GM12878 (cell line): ENCODE measurements at regions not wholly inside any gene's neighbourhood (a gene's known extent, or its start where the extent isn't known, plus 50 kb on each side); places are given as distances from the start of the nearest gene placed in this dataset.

Source experiments
- ATAC-seq: fragments of 200-7000 bp; cut with Tn5 transposase; 3 replicates; pipeline ENCODE4 v1.9.1; 2020; ENCODE audit warnings: mild to moderate bottlenecking, moderate library complexity
- BruUV-seq: library from RNA; stranded (reverse); fragments of 400-500 nt; replicated peaks from 2 replicates; lab custom pipeline; 2021; lab: Mats Ljungman, UMichigan
- CTCF ChIA-PET: fragments of 300-600 bp; sonication (Branson Sonifier 250); formaldehyde crosslinking; extraction: SDS; loops from one replicate; lab custom pipeline; 2021; ENCODE audit warnings: inconsistent platforms; lab: Yijun Ruan, JAX
- POLR2A ChIA-PET: fragments of 350-600 bp; formaldehyde crosslinking; extraction: SDS; loops from one replicate; lab custom pipeline; 2021; ENCODE audit warnings: inconsistent platforms; lab: Charles Lee
- RAD21 ChIA-PET: fragments of 300-600 bp; sonication (Branson Sonifier 250); formaldehyde crosslinking; loops from one replicate; lab custom pipeline; 2023; ENCODE audit warnings: antibody characterized with exemption; ENCODE audit not compliant: unreplicated experiment; lab: Charles Lee
- SMC1A ChIA-PET: fragments of 300-600 bp; sonication (Branson Sonifier 250); formaldehyde crosslinking; loops from one replicate; lab custom pipeline; 2023; ENCODE audit not compliant: unreplicated experiment, uncharacterized antibody; lab: Charles Lee
- DNase-seq: peaks from one replicate; pipeline ENCODE4 v3.0.0-alpha.2; 2011; ENCODE audit warnings: low read depth, low spot score
- FAIRE-seq: peaks from 3 replicates; lab custom pipeline; 2011; peaks lifted over from hg19 to GRCh38; lab: Jason Lieb, UNC
- H2AFZ ChIP-seq: 2 replicates; pipeline ENCODE4 v1.6.0; 2011; ENCODE audit warnings: low read depth, low read length, control low read depth; ENCODE audit not compliant: control insufficient read depth
- H3K27ac ChIP-seq: 2 replicates; pipeline ENCODE4 v1.5.1; 2011; ENCODE audit warnings: control low read depth; ENCODE audit not compliant: control insufficient read depth, insufficient read depth
- H3K27me3 ChIP-seq, 2 experiments: replicated peaks in 1 of 2; 2 replicates each; pipeline versions ENCODE4 v1.6.0 to v1.6.1; 2011; ENCODE audit warnings: low read length in 1 of 2; ENCODE audit not compliant: control insufficient read depth in 2 of 2, insufficient read depth in 2 of 2
- H3K36me3 ChIP-seq, 2 experiments: 2 replicates each; pipeline ENCODE4 v1.5.1; 2011; ENCODE audit warnings: low read length in 1 of 2; ENCODE audit not compliant: control insufficient read depth in 2 of 2, insufficient read depth in 2 of 2
- H3K4me1 ChIP-seq: 2 replicates; pipeline ENCODE4 v1.6.1; 2011; ENCODE audit warnings: mild to moderate bottlenecking, low read length, moderate library complexity, mixed read lengths; ENCODE audit not compliant: control insufficient read depth, insufficient read depth
- H3K4me2 ChIP-seq: 2 replicates; pipeline ENCODE4 v1.6.0; 2011; ENCODE audit warnings: control low read depth; ENCODE audit not compliant: control insufficient read depth, insufficient read depth
- H3K4me3 ChIP-seq: fragments of 200-600 bp; sonication (generic); 2 replicates; pipeline ENCODE4 v1.5.1; 2016
- H3K79me2 ChIP-seq: 2 replicates; pipeline ENCODE4 v1.6.0; 2011; ENCODE audit warnings: low read length; ENCODE audit not compliant: control insufficient read depth, insufficient read depth
- H3K9ac ChIP-seq: 2 replicates; pipeline ENCODE4 v1.8.0; 2011; ENCODE audit warnings: low read length, control low read depth, mixed read lengths; ENCODE audit not compliant: control insufficient read depth, insufficient read depth
- H3K9me3 ChIP-seq: replicated peaks from 3 replicates; pipeline ENCODE4 v1.5.1; 2011; ENCODE audit warnings: mild to moderate bottlenecking, low read length; ENCODE audit not compliant: control insufficient read depth, insufficient read depth
- H4K20me1 ChIP-seq: 2 replicates; pipeline ENCODE4 v1.6.0; 2011; ENCODE audit not compliant: control insufficient read depth, insufficient read depth
- ATF2 ChIP-seq: IDR thresholded peaks from 2 replicates; pipeline ENCODE4 v1.6.1; 2012; ENCODE audit warnings: low read length, inconsistent platforms
- E2F4 ChIP-seq: IDR thresholded peaks from 2 replicates; pipeline ENCODE4 v1.6.1; 2012; ENCODE audit warnings: low read depth, low read length, improper control_type of control experiment
- E4F1 ChIP-seq: fragments of 450-650 bp; IDR thresholded peaks from 2 replicates; pipeline ENCODE4 v1.6.1; 2018; ENCODE audit warnings: borderline replicate concordance, mild to moderate bottlenecking; ENCODE audit not compliant: partially characterized antibody
- FOS ChIP-seq: IDR thresholded peaks from 3 replicates; pipeline ENCODE4 v1.6.1; 2011; ENCODE audit warnings: borderline replicate concordance; ENCODE audit not compliant: insufficient read length; ENCODE audit errors: extremely low read depth
- in situ Hi-C: fragments of 300-500 bp; cut with MboI; formaldehyde crosslinking; loops from 9 replicates; pipeline ENCODE4 v1.14.3; 2018; ENCODE audit warnings: mixed read lengths
- intact Hi-C: fragments of 100-400 bp; cut with micrococcal nuclease; formaldehyde crosslinking; loops from one replicate; pipeline ENCODE4 v1.14.2; 2022; ENCODE audit not compliant: unreplicated experiment

DNA sequence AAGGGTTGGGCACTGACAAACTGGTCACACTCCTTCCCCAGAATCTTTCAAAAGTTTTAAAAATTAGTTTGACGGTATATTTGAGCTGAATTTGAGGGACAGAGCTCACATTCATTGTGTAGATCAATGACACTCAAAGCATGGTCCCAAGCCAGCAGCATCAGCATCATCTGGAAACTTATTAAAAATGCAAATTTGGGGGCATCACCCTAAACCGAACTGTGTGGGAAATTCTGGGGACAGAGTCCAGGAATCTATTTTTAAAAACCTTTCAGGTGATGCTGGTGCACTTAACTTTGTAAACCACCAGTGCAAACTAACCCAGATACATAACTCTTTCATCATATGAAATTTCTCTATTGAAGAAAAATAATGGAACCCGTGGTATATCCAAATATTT lies 58.1 kb upstream of the MTAP start (continued):
- TF ChIP-seq ATF2: no peak
- TF ChIP-seq, all 136 proteins: peak for 0

GRCh38 chr9:21744841-21745240 lies 57.6 kb upstream of the MTAP start:
- SMC1A ChIA-PET: no interaction called here
- POLR2A ChIA-PET: no interaction called here
- H3K36me3 ChIP-seq: no peaks in the 10 kb centered on the region
- no TSS peak for BruUV-seq
- H4K20me1 ChIP-seq: no peaks in the 10 kb centered on the region
- no peak for ATAC-seq
- no peak overlapping the region for H3K4me3 ChIP-seq
- H3K9ac ChIP-seq: no peak overlapping the region
- CTCF ChIA-PET: no interaction called here
- in situ Hi-C loops: no loop called here
- H3K79me2 ChIP-seq: no peaks in the 10 kb centered on the region
- no peak overlapping the region for H3K27ac ChIP-seq
- TF ChIP-seq E2F4: no peak
- no peak for TF ChIP-seq E4F1
- TF ChIP-seq FOS: no peak
- no peaks in the 10 kb centered on the region for H3K4me1 ChIP-seq
- no peak overlapping the region for H3K4me2 ChIP-seq
- intact Hi-C loops: no loop called here
- peaks cover 2 to 4% of the 10 kb centered on the region in 2 experiments; a peak in 3 of 4 replicates for H3K27me3 ChIP-seq
- H3K9me3 ChIP-seq: no peaks in the 10 kb centered on the region
- RAD21 ChIA-PET: no interaction called here
- H2AFZ ChIP-seq: no peak overlapping the region
- FAIRE-seq: no peak
- no peak for DNase-seq
